ENCODE measurements at regions not wholly inside any gene's neighbourhood (a gene's known extent, or its start where the extent isn't known, plus 50 kb on each side); places are given as distances from the start of the nearest gene placed in this dataset.
A peak's percentile ranks its signal among the peaks of the same experiment; 100 is the strongest.

DNA sequence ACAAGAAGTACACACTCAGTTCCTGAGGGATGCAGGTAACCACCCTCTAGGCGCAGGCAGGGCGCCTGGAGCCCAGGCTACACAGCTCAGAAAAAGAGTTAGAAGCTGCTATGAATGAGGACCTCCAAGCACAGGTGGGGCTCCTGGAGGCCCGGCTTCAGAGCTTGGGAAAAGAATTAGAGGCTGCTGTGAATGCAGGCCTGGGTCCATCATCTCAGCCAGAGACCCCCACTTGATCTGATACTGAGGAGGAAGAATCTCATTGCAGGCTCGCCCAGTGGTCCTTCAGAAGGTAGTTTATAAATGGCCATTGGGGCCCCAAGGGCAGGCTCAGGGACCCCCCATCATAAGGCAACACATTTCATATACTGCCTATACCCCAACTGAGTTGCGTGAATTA, 556.4 kb downstream of the SLC6A15 start:
- TF ChIP-seq, protein P1, sequence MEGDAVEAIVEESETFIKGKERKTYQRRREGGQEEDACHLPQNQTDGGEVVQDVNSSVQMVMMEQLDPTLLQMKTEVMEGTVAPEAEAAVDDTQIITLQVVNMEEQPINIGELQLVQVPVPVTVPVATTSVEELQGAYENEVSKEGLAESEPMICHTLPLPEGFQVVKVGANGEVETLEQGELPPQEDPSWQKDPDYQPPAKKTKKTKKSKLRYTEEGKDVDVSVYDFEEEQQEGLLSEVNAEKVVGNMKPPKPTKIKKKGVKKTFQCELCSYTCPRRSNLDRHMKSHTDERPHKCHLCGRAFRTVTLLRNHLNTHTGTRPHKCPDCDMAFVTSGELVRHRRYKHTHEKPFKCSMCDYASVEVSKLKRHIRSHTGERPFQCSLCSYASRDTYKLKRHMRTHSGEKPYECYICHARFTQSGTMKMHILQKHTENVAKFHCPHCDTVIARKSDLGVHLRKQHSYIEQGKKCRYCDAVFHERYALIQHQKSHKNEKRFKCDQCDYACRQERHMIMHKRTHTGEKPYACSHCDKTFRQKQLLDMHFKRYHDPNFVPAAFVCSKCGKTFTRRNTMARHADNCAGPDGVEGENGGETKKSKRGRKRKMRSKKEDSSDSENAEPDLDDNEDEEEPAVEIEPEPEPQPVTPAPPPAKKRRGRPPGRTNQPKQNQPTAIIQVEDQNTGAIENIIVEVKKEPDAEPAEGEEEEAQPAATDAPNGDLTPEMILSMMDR (IDR thresholded peaks at IDR 0.05; ENCODE audit: insufficient read depth, low read length, severe bottlenecking) = no peak
- FAIRE-seq (no peak), DNase-seq (ENCODE audit: low read depth) (no peak)
- no peaks in the 10 kb centered on the region for H3K36me3 ChIP-seq (ENCODE audit: control insufficient read depth, insufficient read depth, low read length)
- H3K27me3 ChIP-seq (ENCODE audit: control insufficient read depth, insufficient read depth, low read length) = no peaks in the 10 kb centered on the region
- H3K4me3 ChIP-seq (ENCODE audit: low read depth, low read length) = no peak overlapping the region

DNA sequence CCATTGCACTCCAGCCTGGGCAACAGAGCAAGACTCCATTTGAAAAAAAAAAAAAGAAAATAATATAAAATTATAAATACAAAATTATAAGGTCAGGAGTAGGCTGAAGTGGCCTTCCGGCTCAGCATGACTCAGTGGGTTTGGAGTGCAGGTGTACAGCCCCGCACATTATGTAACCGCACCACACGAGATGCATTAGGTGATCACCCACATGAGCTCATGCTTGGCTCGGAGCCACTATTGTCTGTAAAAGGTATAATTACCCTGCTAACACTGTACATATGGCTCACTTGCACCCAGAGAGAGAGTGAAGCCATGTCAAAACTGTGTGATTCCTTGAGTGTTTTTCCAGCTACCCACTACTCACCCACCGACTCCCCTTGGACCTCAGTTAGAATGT, 557.0 kb downstream of the SLC6A15 start:
- TF ChIP-seq, protein P1 (IDR thresholded peaks at IDR 0.05; ENCODE audit: insufficient read depth, low read length, severe bottlenecking) = no peak
- FAIRE-seq (peak; percentile 32), DNase-seq (ENCODE audit: low read depth) (peak; percentile 61)

DNA sequence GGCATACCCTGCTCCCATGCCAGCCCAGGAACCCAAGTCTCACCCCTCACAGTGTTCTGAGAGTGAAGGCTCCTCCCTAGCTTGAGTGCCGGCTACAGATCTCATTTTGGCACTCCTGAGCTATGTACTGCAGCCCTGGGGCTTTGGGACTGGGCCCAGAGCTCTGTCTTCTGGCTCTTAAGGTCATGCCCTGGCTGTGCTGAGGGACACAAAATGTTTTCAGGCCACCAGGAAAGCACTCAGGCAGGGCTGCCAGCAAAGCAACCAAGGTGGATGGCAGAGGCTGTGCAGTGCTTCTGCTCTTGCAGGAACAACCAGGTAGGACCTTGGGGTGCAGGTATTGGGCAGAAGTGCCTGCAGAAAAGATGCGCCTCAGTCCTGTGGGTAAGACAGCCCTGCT, 564.0 kb downstream of the SLC6A15 start:
- no peaks in the 10 kb centered on the region for H3K27me3 ChIP-seq (ENCODE audit: control insufficient read depth, insufficient read depth, low read length)
- peak; percentile 60 for FAIRE-seq
- TF ChIP-seq, protein P1 (IDR thresholded peaks at IDR 0.05; ENCODE audit: insufficient read depth, low read length, severe bottlenecking) = no peak
- no peak for DNase-seq (ENCODE audit: low read depth)
- H3K36me3 ChIP-seq (ENCODE audit: control insufficient read depth, insufficient read depth, low read length) = no peaks in the 10 kb centered on the region
- H3K4me3 ChIP-seq (ENCODE audit: low read depth, low read length) = no peak overlapping the region

More for the DNA sequence above, 557.0 kb downstream of the SLC6A15 start:
- no peaks in the 10 kb centered on the region for H3K27me3 ChIP-seq (ENCODE audit: control insufficient read depth, insufficient read depth, low read length)
- no peak overlapping the region for H3K4me3 ChIP-seq (ENCODE audit: low read depth, low read length)
- H3K36me3 ChIP-seq (ENCODE audit: control insufficient read depth, insufficient read depth, low read length) = no peaks in the 10 kb centered on the region

DNA sequence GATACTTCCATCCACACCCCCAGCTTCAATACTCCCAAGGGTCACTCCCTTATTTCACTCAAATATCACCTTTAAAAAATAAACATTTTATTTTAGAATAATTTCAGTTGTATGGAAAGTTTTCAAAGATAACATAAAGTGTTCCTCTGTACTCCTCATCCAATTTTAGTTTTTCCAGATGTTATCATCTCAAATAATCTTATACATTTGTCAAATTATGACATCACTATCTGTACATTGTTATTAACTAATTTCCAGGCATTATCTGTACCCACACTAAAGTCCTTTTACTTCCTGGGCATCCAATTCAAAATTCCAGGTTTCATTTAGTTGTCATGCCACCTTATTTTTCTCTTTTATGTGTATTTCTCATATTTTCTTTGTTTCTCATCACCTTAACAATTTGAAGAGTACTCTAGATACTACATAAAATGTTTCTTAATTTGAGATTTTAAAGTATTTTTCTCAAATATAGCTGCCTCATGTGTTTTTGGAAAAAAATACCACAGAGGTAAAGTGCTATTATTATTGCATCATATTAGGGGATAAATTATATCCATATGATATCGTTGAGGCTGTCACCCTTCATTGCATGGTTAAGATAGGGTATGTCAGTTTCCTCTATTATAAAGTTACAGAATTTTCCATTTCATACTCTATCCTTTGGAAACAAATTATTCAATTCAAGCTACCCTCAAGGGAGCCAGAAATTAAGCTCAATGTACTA, 571.0 kb downstream of the SLC6A15 start:
- Histone ChIP-seq H3K4me3 (ENCODE audit: low read depth, low read length) (no peak overlapping the region), H3K36me3 (ENCODE audit: control insufficient read depth, insufficient read depth, low read length) (no peaks in the 10 kb centered on the region), H3K27me3 (ENCODE audit: control insufficient read depth, insufficient read depth, low read length) (no peaks in the 10 kb centered on the region)
- TF ChIP-seq, protein P1 (IDR thresholded peaks at IDR 0.05; ENCODE audit: insufficient read depth, low read length, severe bottlenecking) = no peak
- FAIRE-seq = no peak
- DNase-seq (ENCODE audit: low read depth) = no peak

DNA sequence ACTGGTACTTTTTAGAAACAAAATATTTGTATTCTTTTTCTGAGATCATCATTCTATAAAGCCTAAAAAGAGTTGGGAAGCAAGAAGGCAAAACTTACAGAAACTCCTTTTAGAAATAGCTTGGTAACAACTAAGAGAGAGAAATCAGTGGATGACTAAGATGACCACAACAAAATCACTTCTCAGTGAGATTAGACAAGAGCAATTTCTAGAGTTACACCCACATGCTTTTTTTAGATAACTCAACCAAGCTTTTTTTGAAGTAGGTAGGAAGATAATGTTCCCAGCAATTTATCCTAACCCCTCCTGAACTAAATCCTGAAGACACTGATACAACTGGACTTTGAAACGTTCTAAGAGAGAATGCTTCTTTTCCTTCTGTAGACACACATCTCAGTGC, 576.4 kb downstream of the SLC6A15 start:
- FAIRE-seq (no peak), DNase-seq (ENCODE audit: low read depth) (peak; percentile 19)
- TF ChIP-seq, protein P1 (IDR thresholded peaks at IDR 0.05; ENCODE audit: insufficient read depth, low read length, severe bottlenecking) = no peak
- no peak overlapping the region for H3K4me3 ChIP-seq (ENCODE audit: low read depth, low read length)
- no peaks in the 10 kb centered on the region for H3K36me3 ChIP-seq (ENCODE audit: control insufficient read depth, insufficient read depth, low read length)
- H3K27me3 ChIP-seq (ENCODE audit: control insufficient read depth, insufficient read depth, low read length) = no peaks in the 10 kb centered on the region

DNA sequence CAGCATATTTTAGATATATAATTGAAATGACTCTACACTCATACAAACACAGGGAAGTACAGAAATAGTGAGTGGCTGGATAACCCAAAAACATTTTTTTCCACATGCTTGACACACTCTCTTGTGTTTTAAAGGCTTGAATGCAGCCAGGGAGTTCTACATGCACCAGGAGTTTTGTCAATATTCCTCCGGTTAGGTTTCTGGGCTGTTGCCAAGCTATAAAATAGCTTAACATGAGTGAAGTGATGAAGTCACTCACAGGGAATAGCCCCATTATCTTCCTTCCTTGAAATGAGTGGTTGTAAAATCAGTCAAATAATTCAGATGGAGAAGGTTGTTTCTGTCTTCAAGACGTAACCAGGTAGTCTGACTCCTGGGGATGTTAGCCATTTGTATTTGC, 582.7 kb downstream of the SLC6A15 start:
- no peak overlapping the region for H3K4me3 ChIP-seq (ENCODE audit: low read depth, low read length)
- H3K27me3 ChIP-seq (ENCODE audit: control insufficient read depth, insufficient read depth, low read length) = no peaks in the 10 kb centered on the region
- FAIRE-seq = no peak
- H3K36me3 ChIP-seq (ENCODE audit: control insufficient read depth, insufficient read depth, low read length) = no peaks in the 10 kb centered on the region
- TF ChIP-seq, protein P1 (IDR thresholded peaks at IDR 0.05; ENCODE audit: insufficient read depth, low read length, severe bottlenecking) = no peak
- DNase-seq (ENCODE audit: low read depth) = peak; percentile 13

Measured in bronchial epithelial cell (primary cell).